Progenitor cell of endocrine pancreas (in vitro differentiated cells): ENCODE measurements at regions not wholly inside any gene's neighbourhood (a gene's known extent, or its start where the extent isn't known, plus 50 kb on each side); places are given as distances from the start of the nearest gene placed in this dataset.

Source experiments
- DNase-seq: peaks from one replicate; pipeline ENCODE4 v3.0.0; 2021; ENCODE audit warnings: low spot score; ENCODE audit not compliant: unreplicated experiment
- H3K27ac Mint-ChIP-seq: 2 replicates; pipeline ENCODE4 v1.8.0; 2021; ENCODE audit warnings: mild to moderate bottlenecking, moderate library complexity, mixed read lengths
- H3K27me3 Mint-ChIP-seq: 2 replicates; pipeline ENCODE4 v1.8.0; 2021; ENCODE audit warnings: mixed read lengths
- H3K36me3 Mint-ChIP-seq: 2 replicates; pipeline ENCODE4 v1.8.0; 2022; ENCODE audit warnings: mixed read lengths; ENCODE audit not compliant: insufficient read depth
- H3K4me1 Mint-ChIP-seq: 2 replicates; pipeline ENCODE4 v1.8.0; 2021; ENCODE audit warnings: low read depth, mixed read lengths
- H3K4me3 Mint-ChIP-seq: 2 replicates; pipeline ENCODE4 v1.8.0; 2021; ENCODE audit warnings: low read depth, mild to moderate bottlenecking, moderate library complexity, mixed read lengths
- H3K9me3 Mint-ChIP-seq: 2 replicates; pipeline ENCODE4 v1.8.0; 2021; ENCODE audit warnings: low read depth, mixed read lengths
- TF ChIP-seq, protein P1 (sequence below): fragments of 200-600 bp; sonication (generic); IDR thresholded peaks from one replicate; pipeline ENCODE4 v1.5.0; 2021; ENCODE audit warnings: antibody characterized with exemption, mild to moderate bottlenecking; ENCODE audit not compliant: unreplicated experiment

DNA sequence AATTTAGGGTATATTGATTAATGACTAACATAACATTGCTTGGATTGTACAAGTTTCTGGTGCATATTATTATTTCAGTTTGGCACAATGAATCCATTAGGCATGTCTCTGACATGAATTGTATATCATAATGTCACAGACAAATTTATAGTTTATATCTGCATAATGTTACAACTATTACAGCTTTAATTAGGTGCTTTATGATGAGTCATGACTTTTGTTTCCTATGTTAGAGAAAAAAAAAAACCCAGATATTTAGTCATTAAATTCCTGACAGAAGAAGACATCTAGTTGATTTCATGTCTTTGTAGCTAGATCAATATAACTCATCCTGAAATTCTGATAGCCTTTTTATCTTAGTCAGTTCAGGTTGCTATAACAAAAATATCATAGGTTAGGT lies 385.7 kb upstream of the EPHA5 start:
- TF ChIP-seq, protein P1, sequence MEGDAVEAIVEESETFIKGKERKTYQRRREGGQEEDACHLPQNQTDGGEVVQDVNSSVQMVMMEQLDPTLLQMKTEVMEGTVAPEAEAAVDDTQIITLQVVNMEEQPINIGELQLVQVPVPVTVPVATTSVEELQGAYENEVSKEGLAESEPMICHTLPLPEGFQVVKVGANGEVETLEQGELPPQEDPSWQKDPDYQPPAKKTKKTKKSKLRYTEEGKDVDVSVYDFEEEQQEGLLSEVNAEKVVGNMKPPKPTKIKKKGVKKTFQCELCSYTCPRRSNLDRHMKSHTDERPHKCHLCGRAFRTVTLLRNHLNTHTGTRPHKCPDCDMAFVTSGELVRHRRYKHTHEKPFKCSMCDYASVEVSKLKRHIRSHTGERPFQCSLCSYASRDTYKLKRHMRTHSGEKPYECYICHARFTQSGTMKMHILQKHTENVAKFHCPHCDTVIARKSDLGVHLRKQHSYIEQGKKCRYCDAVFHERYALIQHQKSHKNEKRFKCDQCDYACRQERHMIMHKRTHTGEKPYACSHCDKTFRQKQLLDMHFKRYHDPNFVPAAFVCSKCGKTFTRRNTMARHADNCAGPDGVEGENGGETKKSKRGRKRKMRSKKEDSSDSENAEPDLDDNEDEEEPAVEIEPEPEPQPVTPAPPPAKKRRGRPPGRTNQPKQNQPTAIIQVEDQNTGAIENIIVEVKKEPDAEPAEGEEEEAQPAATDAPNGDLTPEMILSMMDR: no peak
- no peaks in the 10 kb centered on the region for H3K9me3 Mint-ChIP-seq
- H3K36me3 Mint-ChIP-seq: no peaks in the 10 kb centered on the region
- no peaks in the 10 kb centered on the region for H3K4me1 Mint-ChIP-seq
- H3K27me3 Mint-ChIP-seq: no peaks in the 10 kb centered on the region
- no peak overlapping the region for H3K4me3 Mint-ChIP-seq
- DNase-seq: no peak
- no peak overlapping the region for H3K27ac Mint-ChIP-seq

DNA sequence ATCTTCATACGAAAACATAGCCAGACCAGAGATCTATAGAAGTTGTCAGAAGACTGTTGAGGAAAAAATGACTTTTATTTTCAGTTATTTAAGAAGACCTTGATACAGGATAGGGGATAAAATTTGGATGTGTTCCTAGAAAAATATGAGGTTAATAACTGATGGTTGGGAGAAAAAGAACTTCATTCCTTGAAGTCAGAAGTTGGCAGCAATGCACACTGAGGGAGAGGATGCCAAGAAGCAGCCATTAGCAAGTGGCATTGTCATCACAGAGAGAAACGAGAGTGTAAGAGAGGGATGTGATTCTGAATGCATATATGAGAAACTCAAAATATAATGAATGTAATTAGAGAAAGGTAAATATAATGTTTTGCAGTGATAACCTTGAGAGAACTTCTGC lies 382.1 kb upstream of the EPHA5 start:
- Mint-ChIP-seq H3K9me3 (peaks cover 2% of the 10 kb centered on the region), H3K36me3 (no peaks in the 10 kb centered on the region), H3K27me3 (no peaks in the 10 kb centered on the region), H3K4me3 (no peak overlapping the region), H3K4me1 (no peaks in the 10 kb centered on the region), H3K27ac (no peak overlapping the region)
- TF ChIP-seq, protein P1: no peak
- DNase-seq: no peak

DNA sequence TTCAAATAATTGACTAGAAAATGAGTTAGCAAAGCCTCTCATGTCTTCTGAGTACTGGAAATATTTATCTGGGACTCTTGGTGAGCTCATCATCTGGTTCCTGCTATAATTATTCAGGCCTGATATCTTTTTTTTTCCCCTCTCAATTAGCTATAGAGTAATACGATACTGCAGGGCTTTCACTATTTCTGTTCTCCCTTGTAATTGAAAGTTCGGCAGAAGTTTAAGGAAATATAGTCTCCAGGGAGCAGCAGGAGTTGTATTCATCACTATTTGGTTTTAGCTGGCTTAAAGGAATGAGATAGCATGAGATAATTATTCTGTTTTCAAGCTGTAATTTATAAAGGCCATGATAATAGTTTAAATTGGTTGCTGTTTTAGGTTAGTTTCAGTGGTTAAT lies 378.6 kb upstream of the EPHA5 start:
- no peak for DNase-seq
- Mint-ChIP-seq H3K4me3 (no peak overlapping the region), H3K9me3 (peaks cover 2% of the 10 kb centered on the region), H3K27me3 (no peaks in the 10 kb centered on the region), H3K36me3 (no peaks in the 10 kb centered on the region), H3K4me1 (no peaks in the 10 kb centered on the region), H3K27ac (no peak overlapping the region)
- TF ChIP-seq, protein P1: no peak

DNA sequence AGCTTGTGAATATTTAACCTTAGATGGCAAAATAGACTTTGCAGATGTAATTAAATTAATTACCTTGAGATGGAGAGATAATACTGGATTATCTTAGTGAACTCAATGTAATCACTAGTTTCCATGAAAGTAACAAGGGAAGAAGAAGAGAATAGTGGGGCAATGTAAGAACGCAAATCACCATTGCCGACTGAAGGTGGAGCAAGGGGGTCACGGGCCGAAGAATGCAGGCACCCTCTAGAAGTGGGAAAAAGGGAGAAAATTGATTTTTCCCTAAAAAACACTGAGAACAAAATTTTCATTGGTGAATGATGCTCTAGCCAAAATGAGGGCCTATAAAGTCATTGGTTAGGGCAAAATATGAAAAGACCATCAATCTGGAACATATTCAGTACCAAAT lies 375.6 kb upstream of the EPHA5 start:
- no peak overlapping the region for H3K4me3 Mint-ChIP-seq
- H3K27ac Mint-ChIP-seq: no peak overlapping the region
- H3K9me3 Mint-ChIP-seq: peaks cover 2% of the 10 kb centered on the region
- no peaks in the 10 kb centered on the region for H3K36me3 Mint-ChIP-seq
- TF ChIP-seq, protein P1: no peak
- H3K4me1 Mint-ChIP-seq: no peaks in the 10 kb centered on the region
- no peak for DNase-seq
- H3K27me3 Mint-ChIP-seq: no peaks in the 10 kb centered on the region

DNA sequence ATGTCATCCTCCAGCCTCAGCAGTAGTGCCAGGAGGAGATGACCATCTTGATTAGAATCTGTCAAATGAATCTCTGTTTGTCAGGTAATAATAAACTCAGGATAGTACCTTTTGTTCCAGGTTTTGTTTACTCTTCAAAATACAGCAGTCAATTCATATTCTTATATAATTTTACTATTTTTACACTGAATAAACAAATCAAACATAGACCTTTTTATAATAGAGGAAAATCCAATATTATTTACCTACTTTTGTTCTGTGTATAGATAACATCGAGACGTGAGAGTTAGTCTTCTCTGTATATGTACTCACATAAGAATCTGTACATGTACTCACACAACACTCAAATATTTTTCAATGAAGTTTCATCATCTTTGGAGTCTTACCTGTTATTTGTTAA lies 365.4 kb upstream of the EPHA5 start:
- DNase-seq: no peak
- Mint-ChIP-seq H3K9me3 (peaks cover 6% of the 10 kb centered on the region), H3K36me3 (no peaks in the 10 kb centered on the region), H3K27me3 (no peaks in the 10 kb centered on the region), H3K4me1 (no peaks in the 10 kb centered on the region), H3K4me3 (no peak overlapping the region), H3K27ac (no peak overlapping the region)
- TF ChIP-seq, protein P1: no peak
